GM12892 (cell line): ENCODE measurements at regions not wholly inside any gene's neighbourhood (a gene's known extent, or its start where the extent isn't known, plus 50 kb on each side); places are given as distances from the start of the nearest gene placed in this dataset.
"Not testable (repeated sequence)": the region's sequence is repeated elsewhere in the genome, so short reads cannot be mapped to it uniquely, and the experiment has no call there.

Experiments
- POLR2A ChIP-seq: IDR thresholded peaks from 2 replicates; pipeline ENCODE4 v1.6.1; 2011; ENCODE audit warnings: low read depth, low read length, control low read depth
- POLR2AphosphoS5 ChIP-seq: IDR thresholded peaks from 2 replicates; pipeline ENCODE4 v1.6.1; 2011; ENCODE audit warnings: low read depth, low read length, control low read depth
- TAF1 ChIP-seq: IDR thresholded peaks from 2 replicates; pipeline ENCODE4 v1.6.1; 2011; ENCODE audit warnings: low read depth, mild to moderate bottlenecking, control low read depth, low read length, borderline replicate concordance

GRCh38 chr6:2569420-2569819 lies 181.3 kb downstream of the MYLK4 start:
- TF ChIP-seq POLR2A, POLR2AphosphoS5, TAF1: not testable (repeated sequence)
